ENCODE measurements at regions not wholly inside any gene's neighbourhood (a gene's known extent, or its start where the extent isn't known, plus 50 kb on each side); places are given as distances from the start of the nearest gene placed in this dataset.

DNA sequence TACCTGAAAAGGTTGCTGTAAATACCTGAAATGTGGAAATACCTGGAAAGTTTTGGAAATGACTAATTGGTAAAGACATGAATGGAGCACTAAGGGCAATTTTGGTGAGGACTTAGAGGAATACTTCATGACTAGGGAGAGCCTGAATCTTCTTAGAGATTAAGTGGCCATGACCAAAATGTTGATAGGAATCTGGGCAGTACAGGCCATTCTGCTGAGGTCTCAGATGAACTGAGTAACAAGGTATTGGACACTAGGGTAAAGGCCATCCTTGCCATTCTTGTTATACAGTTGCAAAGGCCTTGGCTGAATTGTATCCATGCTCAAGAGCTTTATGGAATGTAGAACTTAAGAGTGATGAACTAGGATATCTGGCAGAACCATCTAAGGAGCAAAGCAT, 742.9 kb upstream of the RAB6C start:
- intact Hi-C loops (cut with DNase I) = no loop called here
- DNase-seq (ENCODE audit: low spot score) = no peak

DNA sequence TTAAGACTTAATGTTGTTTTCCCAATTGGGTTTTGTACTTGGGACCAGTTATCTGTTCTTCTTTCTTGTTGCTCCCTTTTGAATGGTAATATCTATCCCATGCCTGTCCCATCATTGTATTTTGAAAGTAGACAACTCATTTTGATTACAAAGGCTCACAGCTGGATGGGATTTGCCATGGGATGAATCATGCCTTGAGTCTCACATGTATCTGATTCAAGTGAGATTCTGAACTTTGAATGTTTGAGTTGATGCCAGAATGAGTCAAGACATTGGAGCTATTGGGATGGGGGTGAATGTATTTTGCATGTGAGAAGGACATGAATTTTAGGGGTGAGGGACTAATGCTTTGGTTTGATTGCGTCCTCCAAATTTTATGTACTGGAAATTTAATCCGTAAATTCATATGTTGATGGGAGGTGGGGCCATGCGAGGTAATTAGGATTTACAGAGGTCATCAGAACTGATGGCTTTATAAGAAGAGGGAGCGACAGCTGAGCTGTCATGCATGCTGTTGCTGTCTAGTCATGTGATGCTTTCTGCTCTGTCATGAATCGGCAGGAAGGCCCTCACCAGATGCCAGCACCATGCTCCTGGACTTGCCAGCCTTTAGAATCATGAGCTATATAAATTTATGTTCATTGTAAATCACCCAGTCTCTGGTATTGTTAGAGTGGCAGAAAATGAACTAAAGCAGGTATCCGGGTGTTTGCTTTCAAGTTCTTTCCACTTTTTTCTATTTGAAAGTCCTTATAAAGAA, 741.3 kb upstream of the RAB6C start:
- no peak for DNase-seq (ENCODE audit: low spot score)

DNA sequence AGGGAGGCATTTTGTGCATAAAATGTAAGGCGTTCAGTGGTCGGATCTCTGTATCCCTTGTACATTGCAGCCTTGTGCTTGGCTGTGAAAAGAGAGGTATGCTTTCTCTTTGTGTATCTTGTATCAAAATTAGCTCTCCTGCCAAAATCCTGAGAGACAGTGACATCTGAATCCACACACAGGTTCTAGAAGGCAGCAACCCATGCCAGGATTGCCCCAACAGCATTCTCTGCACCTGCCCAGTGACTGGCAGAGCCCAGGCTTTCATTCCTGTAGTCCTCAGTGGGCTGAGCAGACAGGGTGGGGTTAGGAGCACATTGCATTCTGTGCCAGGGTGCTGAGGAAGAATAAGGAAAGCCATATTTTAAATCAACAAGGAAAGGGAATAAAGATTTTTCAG, 740.3 kb upstream of the RAB6C start:
- intact Hi-C loops (cut with DNase I) = no loop called here
- no peak for DNase-seq (ENCODE audit: low spot score)

More for the DNA sequence above, 741.3 kb upstream of the RAB6C start:
- intact Hi-C loops (cut with DNase I) = no loop called here

DNA sequence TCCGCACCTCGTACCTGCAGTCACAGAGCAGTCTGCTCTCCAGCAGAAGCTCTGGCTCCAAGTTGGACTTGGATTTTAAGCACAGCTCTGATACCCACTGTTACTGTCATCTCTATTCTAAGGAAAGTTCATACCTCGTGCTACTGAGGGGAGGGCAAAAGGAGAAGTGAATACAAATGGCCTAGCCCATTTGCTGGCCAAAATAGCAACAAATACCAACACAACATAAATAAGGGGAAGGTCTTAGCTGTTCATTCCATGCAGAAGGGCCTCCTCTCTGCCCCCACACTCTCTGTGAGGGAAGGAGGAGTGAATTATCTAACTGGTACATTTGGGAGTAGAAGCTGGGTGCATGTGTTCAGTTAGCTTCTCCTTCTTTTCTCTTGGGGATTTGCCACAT, 739.4 kb upstream of the RAB6C start:
- no peak for DNase-seq (ENCODE audit: low spot score)
- intact Hi-C loops (cut with DNase I) = no loop called here

DNA sequence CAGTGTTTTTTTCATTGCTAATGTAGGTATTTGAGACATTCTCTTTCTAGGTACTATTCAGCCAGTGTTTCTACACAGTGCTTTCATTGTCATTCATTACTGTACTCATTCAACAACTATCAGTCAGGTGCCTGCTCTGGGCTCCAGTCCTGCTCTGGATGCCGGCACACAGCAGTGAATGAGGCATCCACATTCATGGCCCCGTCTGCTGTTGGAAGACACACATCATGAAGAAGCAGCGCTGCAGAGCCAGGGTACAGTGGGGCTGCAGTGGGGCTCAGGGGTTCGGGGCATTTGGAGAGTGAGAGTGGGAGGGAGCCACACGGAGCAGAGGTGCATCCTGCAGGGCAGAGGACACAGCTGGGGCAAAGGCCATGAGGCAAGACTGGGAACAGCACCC, 737.2 kb upstream of the RAB6C start:
- intact Hi-C loops (cut with DNase I) = no loop called here
- DNase-seq (ENCODE audit: low spot score) = no peak

DNA sequence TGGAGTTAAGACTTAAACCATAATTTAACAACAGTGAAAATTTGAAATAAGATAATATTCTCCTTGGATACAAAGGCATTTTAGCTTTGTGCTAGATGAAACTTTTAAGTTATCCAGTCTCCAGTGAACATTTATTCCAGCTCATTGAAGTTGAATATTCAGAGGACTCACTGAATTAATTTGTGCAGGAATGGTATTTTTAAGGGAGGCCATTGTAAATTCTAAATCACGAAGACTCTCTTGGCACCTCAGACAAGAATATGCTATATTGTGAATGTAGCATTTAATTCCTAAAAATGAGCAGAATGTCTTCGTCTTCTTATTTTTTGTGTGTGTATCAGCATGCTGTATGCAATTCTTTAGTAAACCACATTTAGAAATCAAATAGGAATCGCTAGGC, 731.7 kb upstream of the RAB6C start:
- intact Hi-C loops (cut with DNase I) = no loop called here
- no peak for DNase-seq (ENCODE audit: low spot score)

DNA sequence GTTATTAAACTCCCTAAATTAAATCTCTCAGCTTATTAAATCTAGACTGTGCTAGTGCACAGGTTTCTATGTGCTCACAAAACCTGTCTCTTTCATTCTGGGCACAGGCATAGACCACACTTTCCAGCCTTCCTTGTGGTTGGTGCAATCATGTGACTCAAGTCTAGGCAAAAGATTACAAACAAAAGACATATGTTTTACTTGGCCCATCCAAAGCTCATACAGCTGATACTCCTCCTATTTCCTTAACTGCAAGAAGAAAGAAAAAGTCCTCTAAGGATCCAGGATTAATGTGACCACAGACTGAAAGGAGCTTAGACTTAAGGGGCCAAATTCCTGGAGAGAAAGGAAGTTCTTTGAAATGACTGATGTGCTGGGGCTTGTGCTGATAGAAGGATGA, 731.3 kb upstream of the RAB6C start:
- intact Hi-C loops (cut with DNase I) = no loop called here
- DNase-seq (ENCODE audit: low spot score) = no peak

DNA sequence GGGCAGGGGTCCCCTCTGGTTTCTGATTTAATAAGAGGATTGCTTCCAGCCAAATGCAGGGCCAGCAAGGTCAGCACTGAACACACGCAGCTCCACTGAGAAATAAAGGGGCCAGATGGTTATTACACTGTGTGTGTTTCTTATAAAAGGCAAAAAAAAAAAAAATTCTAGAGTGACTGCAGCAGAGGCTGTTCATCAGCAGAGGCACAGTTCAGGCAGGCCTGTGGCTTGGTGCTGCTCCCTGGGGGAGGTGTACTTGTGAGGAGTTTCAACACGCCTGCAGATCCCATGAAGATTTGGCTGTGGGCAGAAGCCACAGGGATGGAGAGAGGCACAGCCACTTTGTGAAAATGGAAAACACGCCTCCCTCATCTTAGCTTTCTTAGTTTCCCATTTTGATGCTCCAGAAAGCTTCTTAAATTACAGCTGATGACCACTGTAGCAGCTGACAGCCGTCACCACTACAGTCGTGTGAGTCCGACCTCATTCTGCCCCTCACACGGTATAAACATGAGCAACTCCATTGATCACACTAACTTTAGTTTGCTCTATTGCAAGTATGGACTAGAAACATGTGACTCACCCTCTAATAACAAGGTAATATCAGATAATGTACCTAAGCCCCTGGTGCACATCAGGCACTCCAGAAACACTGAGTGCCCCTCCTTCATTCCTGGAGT, 726.5 kb upstream of the RAB6C start:
- intact Hi-C loops (cut with DNase I) = no loop called here
- DNase-seq (ENCODE audit: low spot score) = no peak

DNA sequence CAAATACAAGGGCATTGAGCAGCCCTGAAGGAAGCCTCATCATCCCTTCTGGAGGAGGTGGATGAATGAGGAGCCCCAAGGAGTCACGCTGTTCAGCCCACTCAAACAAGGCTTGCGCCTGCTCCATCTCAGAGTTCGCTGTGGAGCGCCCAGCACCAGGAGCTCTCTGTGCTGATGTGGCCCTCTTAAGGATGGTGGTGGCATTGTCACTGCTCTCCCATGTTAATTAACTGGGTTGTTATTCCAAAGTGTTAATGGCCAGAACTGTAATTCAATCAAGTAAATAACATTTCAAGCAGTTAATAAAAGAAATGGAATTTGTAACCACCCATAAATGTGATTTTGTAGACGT, 726.0 kb upstream of the RAB6C start:
- no peak for DNase-seq (ENCODE audit: low spot score)

DNA sequence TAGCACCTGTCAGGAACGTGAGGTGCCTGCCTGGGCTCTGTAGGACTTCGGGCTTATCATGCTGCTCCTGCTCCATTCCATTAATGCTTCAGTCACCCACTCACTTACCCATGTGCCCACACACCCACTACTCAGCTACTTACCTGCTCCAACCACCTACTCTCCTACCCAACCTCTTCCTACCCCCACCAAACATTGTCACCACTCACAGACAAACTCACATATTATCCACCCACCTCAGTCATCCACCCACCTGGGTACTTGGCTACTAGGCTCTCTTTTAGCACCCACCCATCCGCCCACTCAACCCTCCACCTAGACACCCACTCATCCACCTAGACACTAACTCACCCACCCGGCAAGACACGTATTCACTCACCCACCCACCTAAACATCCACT, 724.7 kb upstream of the RAB6C start:
- DNase-seq (ENCODE audit: low spot score) = no peak
- intact Hi-C loops (cut with DNase I) = no loop called here

More for the DNA sequence above, 726.0 kb upstream of the RAB6C start:
- intact Hi-C loops (cut with DNase I) = no loop called here

DNA sequence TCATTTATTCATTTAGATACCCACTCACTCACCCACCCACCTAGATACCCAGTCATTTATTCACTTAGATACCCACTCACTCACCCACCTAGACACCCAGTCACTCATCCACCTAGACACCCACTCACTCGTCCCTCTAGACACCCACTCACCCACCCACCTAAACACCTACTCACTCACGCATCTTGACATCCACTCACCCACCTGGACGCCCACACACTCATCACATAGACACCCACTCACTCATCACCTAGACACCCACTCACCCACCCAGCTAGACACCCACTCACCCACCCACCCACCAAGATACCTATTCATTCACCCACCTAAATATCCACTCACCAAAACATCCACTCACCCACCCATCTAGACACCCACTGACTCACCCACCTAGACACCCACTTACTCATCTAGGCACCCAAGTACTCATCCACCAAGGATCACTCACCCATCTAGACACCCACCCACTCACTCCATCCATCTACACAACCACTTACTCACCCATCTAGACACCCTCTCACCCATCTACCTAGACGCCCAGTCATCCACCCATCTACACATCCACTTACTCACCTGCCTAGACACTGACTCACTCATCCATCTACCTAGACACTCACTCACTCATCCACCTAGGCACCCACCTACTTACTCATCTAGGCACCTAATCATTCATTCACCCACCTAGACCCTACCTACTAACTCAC, 723.7 kb upstream of the RAB6C start:
- intact Hi-C loops (cut with DNase I) = no loop called here
- no peak for DNase-seq (ENCODE audit: low spot score)

DNA sequence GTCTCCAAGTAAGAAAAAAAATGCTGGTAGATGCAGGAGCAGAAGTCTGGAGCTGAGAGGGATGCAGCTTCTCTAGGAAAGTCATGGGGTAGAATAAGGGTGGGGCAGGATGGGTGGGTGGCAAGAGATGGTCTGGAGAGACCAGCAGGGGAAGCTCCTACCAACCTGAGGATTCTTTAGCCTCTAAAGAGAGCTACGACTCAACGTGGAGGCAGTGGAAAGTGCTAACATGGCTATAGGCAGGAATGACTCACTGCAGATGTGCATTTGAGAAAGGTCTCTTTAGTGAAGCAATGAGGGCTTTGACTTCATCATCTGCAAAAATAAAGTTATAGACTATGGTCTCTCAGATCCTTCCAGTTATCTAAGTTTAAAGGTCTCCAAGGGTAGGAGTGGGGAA, 722.8 kb upstream of the RAB6C start:
- no peak for DNase-seq (ENCODE audit: low spot score)
- intact Hi-C loops (cut with DNase I) = no loop called here

DNA sequence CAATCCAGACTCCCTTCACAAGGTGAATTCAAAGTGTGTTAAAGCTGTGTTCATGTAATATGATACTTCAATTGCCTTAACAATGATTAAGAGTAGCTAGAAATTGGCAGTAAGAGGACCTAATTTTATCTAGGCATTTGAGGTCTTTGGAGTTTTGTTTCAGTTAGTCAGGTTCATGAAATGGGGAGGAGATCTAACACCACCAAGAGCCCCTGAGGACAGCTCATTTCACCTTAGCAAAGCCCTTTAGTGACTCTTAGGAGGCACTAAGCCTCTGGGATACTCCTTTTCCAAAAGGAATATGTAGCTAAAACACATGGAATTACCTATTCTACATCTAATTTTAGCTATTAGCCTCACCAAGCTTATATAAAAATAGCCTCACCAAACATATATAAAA, 716.5 kb upstream of the RAB6C start:
- no peak for DNase-seq (ENCODE audit: low spot score)
- intact Hi-C loops (cut with DNase I) = no loop called here

DNA sequence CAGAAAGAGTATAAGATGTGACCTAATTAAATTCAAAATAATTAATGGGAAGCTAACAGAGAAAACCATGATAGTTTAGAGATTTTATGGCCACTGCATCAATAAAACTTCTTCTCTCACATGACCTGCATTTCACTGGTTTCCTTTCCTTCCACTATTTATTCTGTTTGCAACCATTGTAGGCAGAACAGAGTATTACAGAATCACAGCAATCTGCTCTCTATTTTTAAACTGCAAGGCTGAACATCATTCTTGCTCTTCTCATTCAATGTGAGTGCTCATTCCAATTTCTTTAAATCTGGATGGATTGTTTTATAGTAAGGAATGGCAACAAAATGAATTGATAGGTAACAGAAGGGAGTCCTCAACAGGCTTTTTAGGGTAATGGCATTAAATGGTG, 715.5 kb upstream of the RAB6C start:
- intact Hi-C loops (cut with DNase I) = no loop called here
- DNase-seq (ENCODE audit: low spot score) = no peak

DNA sequence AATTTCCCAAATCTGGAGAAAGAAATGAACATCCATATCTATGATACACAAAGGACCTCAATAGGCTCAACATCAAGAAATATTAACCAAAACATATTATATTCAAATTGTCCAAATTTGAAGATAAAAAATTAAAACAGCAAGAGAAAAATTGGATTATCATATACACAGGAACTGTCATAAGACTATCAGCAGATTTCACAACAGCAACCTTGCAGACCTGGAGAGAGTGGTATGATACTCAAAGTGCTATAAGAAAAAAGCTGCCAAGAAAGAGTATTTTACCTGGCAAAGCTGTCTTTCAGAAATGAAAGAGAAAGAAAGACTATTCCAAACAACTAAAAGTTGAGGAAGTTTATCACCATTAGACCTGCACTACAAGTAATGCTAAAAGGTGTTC, 711.9 kb upstream of the RAB6C start:
- intact Hi-C loops (cut with DNase I) = no loop called here
- DNase-seq (ENCODE audit: low spot score) = no peak

DNA sequence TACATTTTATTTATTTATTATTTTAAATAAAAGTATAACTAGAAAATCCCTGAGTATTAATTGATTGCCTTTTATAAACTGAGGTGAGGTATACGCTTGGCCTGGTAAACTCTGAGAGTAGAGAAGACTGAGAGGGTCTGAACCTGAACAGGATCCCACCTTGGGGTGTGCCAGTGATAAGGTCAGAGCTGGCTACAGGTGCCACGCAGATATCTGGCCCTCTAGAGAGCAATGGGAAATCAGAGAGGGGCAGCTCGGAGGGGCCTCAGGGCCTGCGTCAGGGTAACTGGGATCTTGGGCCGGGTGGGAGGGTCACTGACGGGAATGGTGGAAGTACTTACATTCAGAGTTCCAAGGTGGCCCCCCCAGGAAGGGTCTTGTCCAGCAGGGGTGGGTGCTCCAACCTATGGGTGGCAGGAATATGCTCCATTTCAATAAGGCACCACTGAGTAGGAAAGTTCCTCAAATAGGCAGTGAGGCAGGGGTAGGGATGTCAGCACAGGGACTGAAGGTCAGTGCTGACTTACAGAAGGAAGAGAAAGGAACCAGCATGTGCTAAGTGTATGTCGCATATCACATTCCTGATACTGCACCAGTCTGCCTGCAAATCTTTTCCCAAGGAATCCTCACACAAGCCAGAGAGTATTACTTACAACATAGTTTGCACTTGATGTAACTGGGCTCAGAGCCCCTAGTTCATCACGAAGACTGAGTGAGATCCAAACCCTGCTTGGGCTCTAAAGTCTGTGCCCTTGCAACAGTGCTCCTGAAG, 706.0 kb upstream of the RAB6C start:
- intact Hi-C loops (cut with DNase I) = no loop called here

DNA sequence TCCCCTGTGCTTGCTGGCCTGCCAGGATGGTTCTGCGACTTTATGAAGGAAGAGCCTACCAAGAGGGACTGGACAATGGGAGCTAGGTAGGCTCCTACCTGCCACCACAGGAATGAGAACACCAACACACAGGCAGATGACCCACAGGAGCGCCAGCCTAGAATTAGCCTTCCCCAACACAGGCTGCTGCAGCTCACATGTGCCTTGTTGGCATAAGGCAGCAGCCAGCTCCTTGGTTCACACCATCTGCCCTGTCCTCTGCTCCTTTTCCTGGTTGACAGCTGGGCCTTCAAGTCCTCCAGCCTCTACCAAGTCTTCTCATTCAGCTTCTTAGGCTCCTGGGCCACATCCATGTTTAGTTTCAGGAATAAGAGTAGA, 705.4 kb upstream of the RAB6C start:
- intact Hi-C loops (cut with DNase I) = no loop called here
- DNase-seq (ENCODE audit: low spot score) = no peak

More for the DNA sequence above, 706.0 kb upstream of the RAB6C start:
- no peak for DNase-seq (ENCODE audit: low spot score)

DNA sequence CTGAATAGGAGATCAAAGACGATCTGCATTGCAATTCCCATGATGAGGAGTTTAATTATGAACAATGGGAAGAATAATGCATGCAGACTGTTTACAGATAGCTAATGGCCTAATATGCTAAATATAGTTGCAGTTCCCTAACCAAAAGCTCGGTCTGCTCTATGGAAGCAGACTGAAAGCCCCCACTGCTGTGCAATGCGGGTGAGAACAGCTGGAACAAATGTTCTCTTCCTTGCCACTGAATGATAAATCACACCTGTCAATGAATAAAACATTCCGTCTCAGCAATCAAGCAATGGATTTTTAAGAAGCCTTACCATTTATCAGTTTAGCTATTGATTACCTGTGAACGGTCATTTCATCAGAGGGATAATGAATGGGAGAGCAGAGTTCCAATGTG, 704.5 kb upstream of the RAB6C start:
- DNase-seq (ENCODE audit: low spot score) = no peak

DNA sequence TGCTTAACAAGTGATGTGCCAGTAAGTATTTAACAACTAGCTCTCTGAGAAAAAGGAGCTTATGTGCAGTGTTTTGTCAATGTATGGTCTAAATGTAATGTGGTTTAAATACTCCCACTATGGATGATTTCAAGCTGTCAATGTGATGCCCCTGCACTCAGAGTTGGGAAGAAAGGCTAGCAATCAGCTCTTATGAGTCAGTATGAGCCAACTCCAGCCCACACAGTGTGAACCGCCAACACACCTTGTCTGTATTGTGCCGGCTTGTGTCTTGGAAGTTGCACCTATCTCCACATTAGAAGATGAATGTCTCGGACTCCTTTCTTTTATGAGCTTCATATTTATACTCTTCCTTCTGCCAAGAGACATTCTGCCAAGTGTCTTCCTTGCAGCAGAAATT, 703.8 kb upstream of the RAB6C start:
- intact Hi-C loops (cut with DNase I) = no loop called here
- no peak for DNase-seq (ENCODE audit: low spot score)

More for the DNA sequence above, 704.5 kb upstream of the RAB6C start:
- intact Hi-C loops (cut with DNase I) = no loop called here

DNA sequence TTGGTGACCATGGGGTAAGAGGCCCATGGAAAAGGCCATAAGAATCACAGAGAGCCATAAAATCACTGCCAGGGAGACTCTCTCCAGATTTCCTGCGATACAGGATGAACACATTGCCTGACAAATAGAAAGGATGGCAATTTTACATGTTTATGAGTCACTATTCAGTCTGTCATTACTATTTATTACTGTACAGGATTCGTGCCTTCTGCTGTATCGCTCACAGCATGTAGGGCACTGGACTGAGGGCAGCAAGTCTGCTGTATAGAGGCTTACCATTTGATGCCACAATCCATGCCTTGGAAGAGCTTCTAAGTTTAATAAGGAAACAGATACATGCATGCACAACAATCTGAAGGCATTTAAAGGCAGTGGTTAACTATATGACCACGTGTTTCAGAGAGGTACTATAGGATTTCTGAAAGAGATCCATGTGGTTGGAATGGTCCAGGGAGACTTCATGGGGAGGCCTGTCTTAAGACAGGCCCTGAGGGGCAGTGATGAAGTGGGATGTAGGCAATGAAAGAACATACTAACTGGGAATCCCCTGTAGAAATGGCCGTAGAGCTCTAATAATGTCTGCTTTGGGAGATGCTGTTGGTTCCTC, 702.4 kb upstream of the RAB6C start:
- intact Hi-C loops (cut with DNase I) = loop anchor here in 1 of 2 donors (1.0 kb wide), 1 partner anchor 8 kb away; no protein-coding TSS in a partner anchor
- no peak for DNase-seq (ENCODE audit: low spot score)

Data from posterior vena cava (tissue), 2 donors.